EH (cell line): ENCODE measurements at regions not wholly inside any gene's neighbourhood (a gene's known extent, or its start where the extent isn't known, plus 50 kb on each side); places are given as distances from the start of the nearest gene placed in this dataset.

ENCODE experiments used
- DNase-seq: peaks from one replicate; pipeline ENCODE4 v3.0.0-alpha.2; 2015; ENCODE audit warnings: low read depth

DNA sequence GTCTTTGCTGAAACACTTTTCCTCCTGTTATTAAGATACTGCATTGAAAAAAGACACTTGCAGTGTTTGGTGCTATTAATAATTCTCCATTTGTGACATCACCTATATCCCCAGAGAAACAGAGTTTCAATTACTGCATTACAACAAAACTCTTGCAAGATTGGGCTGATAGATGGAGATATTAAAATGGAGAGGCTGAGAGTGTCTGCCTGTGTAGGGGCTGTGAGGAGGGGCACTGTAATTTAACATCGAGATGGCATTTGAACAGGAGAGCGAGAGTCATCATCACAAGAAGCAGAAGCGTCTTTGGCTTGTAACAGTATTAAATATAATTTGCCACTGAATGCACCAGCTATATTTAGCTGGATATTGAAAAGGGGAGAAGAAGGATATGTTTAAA is 316.5 kb downstream of the CDH26 start:
- no peak for DNase-seq

GRCh38 chr20:60281295-60281694 is 323.1 kb downstream of the CDH26 start:
- DNase-seq = no peak

DNA sequence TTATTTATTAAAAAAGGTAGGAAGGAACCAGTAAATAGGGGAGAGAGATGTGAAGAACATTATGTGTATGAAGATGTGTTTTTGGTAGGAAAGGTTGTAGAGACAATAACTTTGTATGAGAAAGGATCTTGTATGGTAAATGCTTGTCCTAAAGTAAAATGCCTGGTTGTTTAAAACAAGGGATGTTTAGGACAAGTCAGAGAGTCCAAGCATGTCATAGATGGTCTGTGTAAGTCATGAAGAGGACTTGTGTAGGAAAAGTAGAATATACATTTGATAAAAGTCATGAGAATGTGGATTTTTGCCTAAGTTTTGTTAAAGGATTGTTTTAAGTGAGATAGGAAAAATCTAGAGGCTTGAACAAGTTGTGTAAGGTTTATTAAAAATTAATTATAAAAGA is 325.1 kb downstream of the CDH26 start:
- no peak for DNase-seq

- no peak for DNase-seq
These were observed 328.5 kb downstream of the CDH26 start for GRCh38 chr20:60286764-60287163.

DNA sequence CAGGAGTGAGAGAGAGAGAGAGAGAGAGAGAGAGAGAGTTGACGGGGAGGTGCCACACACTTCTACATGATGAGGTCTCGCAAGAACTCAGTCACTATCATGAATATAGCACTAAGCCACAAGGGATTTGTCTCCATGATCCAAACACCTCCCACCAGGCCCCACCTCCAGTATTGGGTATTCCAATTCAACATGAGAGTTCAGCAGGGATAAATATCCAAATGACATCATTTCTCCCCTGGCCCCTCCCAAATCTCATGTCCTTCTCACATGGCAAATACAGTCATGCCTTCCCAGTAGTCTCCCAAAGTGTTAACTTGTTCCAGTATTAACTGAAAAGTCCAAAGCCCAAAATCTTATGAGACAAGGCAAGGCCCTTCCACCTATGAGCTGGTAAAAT is 330.7 kb downstream of the CDH26 start:
- no peak for DNase-seq

- DNase-seq = no peak
These were observed 333.8 kb downstream of the CDH26 start for GRCh38 chr20:60292001-60292520.

DNA sequence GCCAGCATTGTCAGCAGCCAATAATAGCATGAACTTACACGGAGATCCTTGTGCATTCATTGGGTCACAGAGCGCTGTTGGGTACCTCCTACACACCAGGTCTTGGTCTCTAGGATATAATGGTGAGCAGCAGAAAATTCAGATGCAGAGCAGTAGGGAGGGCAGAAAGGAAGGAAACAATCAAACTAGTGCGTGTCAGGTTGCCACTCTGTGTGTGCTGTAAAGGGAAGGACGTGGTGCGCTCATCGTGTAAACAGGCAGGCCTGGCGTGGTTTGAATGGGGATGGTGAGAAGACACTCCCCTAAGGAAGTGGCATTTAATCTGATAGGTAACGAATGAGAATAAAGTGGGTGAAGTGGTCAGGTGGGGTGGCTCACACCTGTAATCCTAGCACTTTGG is 336.4 kb downstream of the CDH26 start:
- DNase-seq = no peak

GRCh38 chr20:60295214-60295613 is 337.0 kb downstream of the CDH26 start:
- no peak for DNase-seq

DNA sequence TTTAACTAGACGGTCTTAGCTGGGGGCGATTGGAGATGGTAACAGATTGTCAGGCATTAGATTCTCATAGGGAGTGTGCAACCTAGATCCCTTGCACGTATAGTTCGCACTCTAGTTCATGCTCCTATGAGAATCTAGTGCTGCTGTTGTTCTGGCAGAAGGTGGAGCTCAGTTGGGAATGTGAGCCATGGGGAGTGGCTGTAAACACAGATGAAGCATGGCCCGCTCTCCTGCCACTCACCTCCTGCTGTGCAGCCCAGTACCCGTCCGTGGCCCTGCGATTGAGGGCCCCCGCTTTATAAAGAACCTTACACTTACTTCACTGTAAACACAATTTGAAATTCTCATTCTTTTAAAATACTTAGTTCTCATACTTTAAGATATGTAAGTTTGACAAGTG is 339.4 kb downstream of the CDH26 start:
- DNase-seq = no peak

DNA sequence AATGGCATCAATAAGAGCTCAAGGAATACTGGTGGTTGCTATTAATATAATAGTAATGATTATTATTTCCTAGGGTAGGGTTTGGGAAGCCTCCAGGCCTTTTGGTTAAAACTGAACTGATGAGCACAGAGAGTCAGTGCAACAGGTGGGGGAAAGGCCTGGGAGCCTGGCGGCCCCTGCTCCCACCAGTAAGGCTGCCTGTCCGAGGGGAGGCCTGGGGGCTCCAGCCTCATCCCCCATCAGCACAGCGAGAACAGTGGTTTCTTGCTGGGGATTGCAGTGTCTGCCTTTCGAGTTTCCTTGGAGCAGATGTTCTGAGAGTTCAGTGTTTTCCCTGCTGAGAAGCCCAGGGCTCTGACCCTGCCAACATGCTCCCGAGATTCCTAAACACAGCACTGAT is 340.4 kb downstream of the CDH26 start:
- no peak for DNase-seq

DNA sequence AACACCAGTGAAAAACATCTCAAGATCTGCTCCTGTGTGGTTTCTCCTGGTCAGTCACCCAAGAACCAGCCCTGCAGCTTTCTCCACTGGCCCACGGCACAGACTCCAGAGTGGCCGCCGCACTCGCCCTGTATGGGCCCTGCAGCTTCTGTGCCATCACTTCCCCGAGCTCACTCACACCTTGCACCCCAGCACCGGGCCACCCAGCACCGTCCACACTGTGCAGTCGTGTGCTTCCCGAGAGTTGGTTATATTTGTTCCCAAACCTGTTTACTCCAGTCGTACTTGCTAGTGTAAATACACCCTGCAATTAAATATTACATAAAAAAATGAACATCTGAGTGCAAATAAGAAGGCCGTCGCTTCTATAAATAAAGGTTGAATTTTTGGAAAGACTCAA is 341.7 kb downstream of the CDH26 start:
- DNase-seq = no peak

GRCh38 chr20:60300374-60300773 is 342.2 kb downstream of the CDH26 start:
- DNase-seq = no peak

- no peak for DNase-seq
These were observed 344.7 kb downstream of the CDH26 start for GRCh38 chr20:60302875-60303274.

DNA sequence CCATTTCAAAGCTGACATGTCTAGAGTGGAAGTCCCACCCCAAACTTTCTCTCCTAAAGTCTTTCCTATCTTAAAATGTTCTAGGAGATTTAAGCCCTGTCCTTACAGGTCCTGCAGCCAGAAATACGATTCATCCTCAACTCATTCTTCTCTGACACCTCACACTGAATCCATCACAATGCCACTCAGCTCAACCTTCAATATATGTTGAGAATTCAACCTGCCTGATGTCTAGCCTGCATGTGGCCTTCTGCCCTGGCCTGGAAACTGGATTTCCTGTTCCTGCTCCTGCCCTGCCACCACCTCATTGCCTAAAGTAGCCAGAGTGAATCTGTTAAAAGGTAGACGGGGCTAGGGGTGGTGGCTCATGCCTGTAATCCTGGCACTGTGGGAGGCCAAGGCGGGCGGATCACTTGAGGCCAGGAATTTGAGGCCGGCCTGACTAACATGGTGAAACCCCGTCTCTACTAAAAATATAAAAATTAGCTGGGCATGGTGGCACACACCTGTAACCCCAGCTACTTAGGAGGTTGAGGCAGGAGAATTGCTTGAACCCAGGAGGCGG is 345.9 kb downstream of the CDH26 start:
- DNase-seq = no peak

GRCh38 chr20:60304931-60305330 is 346.7 kb downstream of the CDH26 start:
- no peak for DNase-seq

GRCh38 chr20:60306105-60306504 is 347.9 kb downstream of the CDH26 start:
- DNase-seq = no peak

DNA sequence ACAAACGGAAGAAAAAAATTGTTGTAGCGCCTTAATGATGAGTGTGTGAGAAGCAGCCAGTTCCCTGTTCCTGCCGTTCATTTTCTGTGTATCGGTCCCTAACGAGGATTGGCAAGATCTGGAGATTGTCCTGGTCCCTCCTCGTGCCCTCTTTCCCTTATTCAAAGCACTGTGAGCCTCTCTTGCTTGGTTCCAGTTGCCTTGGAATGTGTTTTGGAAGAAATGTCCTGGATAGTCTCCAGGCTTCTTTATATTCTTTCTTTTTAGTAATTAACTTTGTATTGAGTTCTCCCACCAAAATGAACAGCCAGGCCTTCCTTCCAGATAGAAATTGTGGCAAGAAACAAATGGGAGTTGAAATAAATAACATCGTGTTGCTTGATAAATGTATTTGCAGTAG is 348.3 kb downstream of the CDH26 start:
- DNase-seq = no peak

DNA sequence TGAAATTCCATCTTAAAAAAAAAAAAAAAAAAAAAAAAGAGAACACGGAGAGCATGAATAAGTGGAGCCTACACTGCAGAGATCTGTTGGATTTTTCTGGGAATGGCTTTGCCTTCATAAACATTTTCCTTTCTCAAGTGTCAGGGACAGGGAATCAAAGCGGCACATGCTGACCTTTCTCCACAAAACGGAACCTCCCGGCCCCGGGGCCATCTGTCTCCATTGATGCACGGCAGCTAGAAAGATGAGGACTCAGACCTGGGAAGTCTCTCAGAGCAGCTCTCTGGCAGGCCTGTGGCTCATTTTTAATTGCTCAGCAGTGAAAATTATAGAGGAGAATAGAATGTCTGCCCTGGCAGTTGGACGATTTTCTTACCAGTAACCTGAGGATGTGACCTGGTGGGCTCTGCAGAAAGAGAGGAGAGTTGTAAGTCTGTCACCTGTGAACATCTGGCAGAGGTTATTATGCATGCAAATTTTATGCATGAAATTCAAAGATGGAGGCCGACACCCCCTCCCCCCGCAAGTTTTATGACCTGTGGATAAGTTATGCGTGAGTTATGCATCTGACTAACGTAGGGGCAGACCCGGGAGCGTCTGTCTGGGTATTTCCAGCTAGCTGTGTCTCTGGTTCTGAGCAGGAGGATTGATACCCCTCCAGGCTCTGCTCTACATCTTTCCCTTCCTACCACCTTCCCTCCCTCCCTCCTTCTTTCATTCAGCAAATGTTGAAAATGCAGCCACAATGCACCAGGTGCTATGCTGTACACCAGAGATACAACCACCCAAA is 352.5 kb downstream of the CDH26 start:
- DNase-seq = no peak

DNA sequence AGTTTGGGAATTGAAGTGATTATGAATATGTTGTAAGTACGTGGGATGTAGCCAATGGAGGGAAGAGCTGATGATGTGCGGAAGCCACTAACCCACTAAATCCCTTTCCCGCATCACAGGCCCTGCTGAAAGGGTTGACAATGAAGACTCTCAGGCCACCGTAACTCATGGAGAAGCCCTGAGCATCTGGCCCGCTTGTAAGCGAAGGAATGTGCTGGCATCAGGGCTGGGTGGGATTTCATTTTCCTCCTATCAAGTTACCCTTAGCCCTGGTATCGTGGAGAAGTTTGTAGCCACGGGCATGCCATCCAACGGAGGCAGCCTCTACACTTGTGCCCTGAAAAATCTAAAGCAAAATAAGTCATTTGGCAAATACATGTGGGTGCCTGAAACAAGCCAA is 355.0 kb downstream of the CDH26 start:
- no peak for DNase-seq

GRCh38 chr20:60313614-60314013 is 355.4 kb downstream of the CDH26 start:
- DNase-seq = no peak

DNA sequence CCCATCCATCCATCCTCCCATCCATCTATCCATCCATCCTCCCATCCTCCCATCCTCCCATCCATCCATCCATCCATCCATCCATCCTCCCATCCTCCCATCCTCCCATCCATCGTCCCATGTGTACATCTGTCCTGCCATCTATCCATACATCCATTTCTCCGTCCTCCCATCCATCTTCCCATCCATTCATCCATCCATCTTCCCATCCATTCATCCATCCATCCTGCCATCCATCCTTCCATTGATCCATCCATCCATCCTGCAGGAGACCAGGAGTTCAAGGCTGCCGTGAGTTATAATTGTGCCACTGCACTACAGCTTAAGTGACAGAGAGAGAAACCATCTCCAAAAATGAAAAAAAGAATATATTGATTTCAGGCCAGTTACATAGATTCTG is 356.5 kb downstream of the CDH26 start:
- DNase-seq = no peak

DNA sequence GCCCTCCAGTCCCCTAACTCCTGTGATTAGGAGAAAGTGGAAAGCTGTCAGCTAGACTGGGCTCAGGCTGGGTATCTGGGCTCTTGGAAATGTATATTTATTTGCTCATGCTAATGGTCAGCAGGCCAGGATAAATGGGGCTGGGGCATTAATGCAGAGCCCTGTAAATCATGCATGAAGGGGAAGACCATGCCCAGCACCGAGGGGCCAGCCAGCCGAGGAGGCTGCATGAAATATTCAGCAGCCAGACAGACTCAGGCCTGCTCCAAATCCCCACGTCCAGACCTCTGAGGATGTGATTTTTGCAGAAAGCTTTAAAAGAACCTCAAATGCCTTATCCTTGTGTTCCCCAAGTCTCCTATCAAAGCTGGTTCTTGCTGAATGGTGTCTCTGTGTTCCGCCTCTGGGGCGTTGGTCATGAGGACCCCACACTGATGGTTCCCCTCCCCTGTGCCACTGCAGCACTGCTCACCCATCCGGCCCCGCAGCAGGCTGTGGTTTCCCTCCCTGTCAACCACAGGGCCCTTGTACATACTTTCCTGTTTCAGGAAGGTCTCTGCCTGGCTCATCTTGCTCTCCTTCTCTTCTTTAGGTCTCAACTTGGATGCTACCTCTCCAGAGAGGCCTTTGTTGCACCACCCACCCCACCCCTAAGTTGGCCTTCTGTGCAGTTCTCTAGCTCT is 358.4 kb downstream of the CDH26 start:
- DNase-seq = no peak

DNA sequence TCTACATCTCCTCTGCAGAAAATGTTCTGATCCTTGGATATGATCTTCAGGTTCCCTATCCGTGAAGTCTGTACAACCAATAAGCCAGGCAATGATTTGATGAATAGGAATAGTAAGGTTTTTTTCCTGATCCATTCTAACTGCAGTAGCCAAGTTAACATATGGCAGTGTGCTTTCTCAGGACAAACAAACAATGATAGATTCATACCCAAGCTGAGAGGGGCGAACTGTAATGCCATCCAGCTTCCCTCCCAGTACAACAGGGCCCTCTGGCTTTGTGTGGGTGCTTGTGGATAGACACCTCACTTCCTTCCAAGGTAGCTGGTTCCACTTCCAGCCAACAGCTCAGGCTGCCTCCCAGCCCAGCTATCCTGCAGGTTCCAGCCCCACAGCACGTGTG is 359.2 kb downstream of the CDH26 start:
- no peak for DNase-seq
